NCI-H187 (cell line): ENCODE measurements at regions not wholly inside any gene's neighbourhood (a gene's known extent, or its start where the extent isn't known, plus 50 kb on each side); places are given as distances from the start of the nearest gene placed in this dataset.

Experiments
- DNase-seq, 2 experiments: peaks; one replicate each; lab custom pipeline; 2025; lab: John Stamatoyannopoulos, UW

DNA sequence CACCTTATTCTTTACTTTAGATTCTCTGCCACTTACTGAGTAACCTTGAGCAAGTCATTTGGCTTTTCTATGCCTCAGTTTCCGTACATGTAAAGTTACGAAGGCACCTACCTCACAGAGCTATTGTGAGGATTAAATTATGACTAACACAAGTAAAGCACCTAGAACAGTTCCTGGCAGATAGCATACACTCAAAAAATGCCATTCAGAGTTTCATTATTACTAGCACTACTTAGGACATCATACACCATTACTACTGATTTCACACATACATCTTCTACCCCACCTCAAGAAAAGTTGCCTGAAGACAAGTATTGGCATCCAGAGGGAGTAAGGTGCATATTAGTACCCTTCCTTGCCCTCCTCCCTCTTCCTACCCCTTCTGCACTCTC lies 107.8 kb downstream of the OGFRL1 start:
- DNase-seq = no peak

DNA sequence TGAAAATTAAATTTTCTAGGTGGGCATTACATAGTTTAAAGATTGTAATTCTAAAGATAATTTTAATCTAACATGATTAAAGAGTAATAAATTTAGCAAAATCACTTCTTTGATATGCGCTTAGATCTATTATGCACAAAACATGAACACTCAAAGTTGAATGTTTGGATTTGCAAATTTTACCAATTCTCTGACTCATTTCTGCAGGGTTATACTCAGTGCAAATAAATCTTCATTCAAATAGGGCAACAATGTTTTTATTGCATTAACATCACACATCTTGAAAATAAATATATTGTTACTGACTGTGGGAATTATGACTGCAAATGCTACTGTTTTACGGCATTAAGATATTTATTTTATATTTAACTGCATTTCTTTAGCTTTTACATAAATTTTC lies 110.7 kb downstream of the OGFRL1 start:
- DNase-seq = no peak

DNA sequence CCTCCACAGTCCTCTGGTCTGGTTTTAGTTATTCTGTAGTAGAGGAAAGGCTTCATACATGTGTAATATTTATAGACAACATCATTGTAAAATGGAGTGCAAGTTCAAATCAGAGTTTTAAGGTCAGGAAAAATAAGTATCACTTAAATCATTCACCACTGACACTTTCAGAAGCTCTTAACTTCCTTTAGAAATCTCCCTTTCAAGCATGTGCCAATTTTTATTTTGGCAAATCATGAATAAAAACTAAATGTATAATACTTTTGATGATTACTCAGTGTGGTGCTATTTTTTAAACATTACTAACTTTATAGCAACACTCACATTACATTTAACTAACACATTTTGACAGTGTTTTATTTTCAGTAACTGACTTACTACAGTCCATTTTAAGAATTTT lies 112.2 kb downstream of the OGFRL1 start:
- DNase-seq = no peak

DNA sequence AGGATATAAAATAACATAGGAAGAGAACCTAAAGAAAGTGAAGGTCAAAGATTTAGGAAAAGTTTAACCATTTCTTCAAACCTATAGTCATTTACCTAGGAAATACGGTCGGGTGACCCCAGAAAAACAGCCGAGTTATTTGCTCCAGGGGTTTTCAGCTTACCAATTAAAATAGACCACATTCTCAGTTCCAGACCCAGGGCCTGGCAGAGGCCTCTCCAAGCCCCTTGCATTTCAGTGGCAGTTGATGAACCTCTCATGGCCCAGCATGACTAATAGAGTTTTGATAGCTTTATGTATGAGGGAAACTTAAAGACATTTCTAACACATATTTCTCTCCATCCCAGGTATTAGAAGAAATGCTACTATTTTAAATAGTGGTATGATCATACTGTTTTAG lies 113.5 kb downstream of the OGFRL1 start:
- no peak for DNase-seq

DNA sequence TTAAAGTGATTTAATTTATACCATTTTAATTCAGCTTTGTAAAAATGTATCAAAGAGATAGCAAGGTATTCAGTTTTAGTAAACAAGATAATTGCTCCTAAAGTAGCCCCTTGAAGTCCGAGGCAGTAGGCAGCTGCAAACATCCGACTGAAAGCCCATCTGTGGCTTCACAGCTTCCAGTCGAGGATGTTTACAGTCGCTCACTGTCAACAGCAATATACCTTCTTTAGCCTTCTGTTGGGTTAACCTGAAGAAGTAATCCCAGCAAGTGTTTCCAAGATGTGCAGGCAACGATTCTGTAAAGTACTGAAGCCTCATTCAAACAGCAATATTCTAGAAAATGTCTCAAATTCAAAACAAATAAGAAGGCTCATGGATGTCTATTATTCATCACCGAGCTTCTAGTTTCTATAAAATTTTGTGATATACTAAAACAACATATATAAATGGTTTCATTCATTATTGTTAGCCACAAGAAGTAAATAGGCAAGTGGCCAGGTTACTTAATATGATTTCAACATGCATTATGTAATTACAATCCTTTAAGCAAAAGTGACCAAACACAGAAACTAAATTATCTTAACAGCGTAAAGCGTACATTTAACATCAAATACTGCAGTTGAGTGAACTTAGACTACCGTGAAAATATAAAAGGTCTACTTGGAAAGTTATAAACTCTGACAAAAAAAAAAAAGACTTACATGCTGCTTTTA lies 115.0 kb downstream of the OGFRL1 start:
- DNase-seq = no peak

DNA sequence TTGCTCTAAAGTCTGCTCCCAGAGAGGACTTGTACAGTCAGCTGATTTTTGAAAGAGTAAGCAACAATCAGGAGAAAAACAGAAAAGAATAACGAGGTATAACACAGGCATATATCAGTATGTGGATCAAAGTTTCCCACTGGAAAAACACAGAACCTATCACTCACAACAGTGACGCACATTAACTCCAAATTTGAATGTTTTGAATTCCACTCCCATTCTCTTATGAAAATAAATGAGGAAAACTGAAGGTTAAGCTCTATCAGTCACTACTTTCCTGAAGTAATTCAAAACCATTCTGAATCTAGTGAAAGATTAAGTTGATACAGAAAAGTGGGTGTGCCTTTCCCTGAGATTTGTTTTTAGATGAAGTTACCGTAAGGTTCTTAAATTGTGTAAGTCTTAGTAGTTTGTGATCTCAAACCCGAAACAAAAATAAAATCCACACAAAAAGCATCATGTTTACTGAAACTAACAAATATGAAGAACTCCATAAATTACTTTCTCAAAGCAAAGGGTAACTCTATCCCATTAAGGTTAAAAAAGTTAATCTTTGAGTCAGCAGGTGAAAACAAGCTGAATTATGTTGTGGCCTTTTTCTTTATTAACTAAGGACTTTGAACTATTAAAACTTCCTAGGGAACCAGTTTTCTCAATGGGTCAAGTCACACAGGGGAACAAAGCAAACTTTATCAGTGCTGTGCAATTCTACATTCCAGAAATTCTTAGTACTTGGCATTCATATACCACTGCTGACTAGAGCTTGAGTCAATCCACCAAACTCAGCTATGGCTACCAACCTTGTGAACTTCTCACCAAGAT lies 115.7 kb downstream of the OGFRL1 start:
- no peak for DNase-seq

DNA sequence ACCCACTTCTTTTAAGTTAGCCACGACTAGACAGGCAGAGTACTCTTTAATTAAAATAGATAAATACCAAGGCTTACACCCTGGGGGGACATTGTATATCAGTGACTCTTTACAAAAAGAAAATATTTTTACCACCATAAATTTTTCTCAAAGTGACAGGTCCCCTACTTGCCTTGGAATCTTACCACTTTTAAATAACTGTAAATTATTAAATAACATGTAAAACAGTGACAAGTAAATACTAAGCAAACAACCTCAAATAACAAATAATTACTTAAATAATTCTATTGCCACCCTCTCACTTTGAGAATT lies 116.3 kb downstream of the OGFRL1 start:
- no peak for DNase-seq

DNA sequence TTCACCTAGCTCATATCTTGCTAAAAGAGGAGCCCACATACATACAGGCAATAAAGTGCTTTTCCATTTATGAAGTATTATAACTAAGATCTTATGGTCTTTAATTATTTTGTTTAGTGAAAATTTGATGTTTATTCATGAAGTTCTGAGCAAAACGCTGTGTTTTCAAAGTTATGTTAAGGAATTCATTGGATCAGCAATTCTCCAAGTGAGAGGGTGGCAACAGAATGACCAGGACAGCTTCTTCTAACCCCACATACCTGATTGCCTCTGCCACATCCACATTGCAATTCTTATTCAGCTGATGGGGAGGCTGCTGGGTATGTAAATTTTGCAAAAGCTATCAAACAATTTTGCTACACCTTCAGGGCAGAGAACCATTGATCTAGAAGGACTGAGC lies 116.8 kb downstream of the OGFRL1 start:
- no peak for DNase-seq

DNA sequence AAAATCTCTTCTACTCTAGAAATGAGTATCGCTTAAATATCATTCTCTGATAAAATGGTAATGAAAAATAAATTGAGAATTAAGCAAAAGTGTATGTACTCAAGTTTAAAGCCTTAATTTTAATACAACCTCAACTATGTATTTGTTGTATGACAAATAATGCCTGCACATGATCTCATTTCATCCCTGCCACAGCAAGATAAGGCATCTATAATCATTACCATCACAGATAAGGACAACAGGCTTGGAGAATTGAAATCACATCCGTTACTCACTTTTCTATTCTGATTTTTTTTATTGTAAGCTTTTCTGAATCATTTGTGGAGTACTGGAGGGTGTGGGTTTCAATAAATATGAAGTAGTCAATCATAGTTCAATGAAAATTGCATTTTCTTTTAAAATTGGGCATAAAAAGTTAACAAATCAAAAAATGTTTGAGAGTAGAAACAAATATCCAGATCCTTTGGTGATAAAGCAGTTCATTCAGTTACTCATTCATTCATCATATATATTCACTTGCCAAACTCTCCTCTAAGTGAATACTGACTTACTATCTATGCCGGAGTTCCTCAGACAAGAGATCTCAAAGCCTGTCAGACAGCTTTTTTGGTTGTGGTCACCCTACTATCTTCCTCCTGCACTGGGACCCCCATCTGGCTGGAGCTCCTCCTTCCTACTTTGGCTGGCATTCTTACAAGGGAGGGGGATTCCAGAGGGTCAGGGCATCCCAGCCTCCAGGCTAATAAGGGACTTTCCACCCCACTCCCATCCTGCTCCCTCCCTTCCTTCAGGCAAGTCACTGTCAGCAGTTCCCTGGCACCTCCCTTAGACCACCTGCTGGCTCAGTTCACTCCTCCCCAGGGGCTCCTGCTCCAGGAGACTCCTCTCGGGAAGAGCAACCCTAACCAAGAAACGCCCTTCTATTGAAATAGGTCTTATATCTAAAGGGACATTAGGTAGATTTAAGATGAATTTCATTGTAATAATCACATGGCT lies 118.6 kb downstream of the OGFRL1 start:
- no peak for DNase-seq

DNA sequence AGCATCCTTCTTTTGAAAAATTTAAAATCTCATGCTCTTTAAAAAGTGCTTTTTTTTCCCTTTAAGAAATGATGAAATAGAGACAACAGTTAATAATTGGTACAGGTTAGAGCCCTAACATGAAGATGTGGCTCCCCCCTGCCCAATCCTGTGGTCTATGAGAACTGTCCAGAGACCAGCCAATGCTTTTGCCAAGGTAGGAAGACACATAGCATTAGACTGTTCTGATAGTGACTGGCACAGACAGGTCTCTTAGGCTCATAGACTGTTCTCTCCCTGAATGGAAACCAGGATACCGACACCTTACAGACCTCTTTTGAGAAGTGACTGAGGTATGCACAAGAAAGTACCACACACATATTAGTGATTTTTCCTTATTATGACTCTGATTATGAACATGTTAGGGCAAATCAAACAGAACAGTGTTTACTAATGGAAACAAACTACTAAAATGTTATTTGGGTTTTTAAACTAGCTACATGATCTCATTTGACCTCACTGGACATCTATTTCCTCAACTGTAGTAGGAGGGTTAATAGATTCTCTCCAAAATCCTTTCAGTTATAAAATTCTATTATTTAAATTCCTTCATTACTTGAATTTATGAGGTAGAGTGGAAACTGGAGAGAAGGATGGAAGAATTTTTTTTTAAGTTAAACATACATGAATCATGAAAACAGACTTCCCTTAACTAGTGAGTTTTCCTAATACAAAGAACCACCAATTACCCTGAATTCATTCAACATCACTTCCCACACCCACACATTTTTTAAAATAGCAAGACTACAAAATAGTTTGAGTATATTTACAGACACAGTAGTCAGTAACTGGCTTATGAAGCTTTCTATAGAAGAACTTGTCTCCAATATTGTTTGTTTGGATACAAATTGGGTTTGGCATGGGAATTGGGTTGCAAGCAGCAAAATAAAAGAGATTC lies 120.4 kb downstream of the OGFRL1 start:
- no peak for DNase-seq

DNA sequence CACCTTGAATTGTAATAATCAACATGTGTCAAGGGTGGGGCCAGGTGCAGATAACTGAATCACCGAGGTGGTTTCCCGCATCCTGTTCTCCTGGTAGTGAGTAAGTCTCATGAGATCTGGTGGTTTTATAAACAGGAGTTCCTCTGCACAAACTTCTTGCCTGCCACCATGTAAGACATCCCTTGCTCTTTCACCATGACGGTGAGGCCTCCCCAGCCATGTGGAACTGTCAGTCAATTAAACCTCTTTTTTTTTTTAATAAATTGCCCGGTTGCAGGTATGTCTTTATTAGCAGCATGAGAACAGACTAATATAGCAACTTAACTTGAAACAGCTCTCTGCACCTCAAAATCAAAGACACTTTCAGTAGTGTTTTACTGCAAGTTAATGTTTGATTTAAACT lies 121.6 kb downstream of the OGFRL1 start:
- DNase-seq = no peak

DNA sequence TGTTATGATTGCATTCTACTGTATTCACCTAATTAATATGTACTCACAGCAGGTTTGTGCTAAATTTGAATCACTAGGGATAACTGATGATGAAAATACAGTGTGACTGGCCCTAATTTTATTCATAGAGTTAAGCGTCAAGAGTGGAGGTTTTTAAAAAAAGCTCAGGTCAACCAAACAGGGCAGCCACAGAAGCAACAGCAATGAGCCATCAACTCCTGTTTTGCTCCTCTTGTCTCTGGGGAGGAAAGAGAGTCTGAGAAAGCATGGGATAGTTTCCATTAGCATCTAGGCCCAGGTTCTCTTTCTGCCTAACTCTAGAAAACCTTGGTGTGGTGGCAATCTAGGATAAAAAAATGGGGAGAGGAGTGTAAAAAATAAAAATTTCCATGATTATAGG lies 122.1 kb downstream of the OGFRL1 start:
- DNase-seq = no peak

DNA sequence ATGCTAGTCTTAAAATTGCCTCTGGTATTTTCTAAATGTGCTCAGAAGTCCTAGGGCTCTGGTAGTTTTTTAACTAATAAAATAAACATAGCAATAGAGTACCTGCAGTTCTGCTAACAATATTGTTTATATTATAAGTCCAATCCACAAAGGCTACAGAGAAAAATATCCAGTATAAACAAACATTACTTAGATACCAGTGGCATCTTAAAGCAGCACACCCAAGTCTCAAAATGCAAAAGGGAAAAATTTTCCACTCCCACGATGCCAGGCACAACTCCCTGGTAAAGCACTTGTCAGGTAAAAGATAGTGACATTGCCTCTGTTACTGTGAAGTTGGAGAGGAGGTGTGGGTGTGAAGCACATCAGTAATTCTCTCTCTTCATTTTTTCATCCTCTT lies 123.3 kb downstream of the OGFRL1 start:
- DNase-seq = no peak

DNA sequence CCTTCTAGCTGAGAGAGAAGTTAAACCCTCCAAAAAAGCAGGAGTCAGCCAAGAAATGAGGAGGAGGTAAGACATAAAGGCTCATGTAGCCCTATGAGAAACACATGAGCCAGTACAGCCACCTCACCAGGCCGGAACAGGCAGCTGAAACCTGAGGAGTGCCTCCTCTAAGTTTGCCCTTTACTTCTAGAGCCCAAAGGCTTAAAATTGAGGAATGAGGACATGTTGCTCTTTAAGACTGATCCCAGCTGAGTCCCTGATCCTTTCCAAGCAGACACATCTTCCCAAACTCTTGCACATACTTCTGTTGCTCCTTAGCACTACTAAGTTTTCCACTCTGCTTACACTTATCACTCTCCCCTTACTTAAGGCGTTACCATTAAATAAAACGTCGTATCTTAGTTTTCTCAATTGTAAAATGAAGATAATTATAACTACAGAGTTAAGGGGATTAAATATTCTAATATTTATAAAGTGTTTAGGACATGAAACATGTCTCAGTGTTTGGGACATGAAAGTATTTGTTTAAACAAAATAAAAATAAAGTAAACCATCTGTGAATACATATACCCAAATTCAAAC lies 124.0 kb downstream of the OGFRL1 start:
- DNase-seq = no peak

DNA sequence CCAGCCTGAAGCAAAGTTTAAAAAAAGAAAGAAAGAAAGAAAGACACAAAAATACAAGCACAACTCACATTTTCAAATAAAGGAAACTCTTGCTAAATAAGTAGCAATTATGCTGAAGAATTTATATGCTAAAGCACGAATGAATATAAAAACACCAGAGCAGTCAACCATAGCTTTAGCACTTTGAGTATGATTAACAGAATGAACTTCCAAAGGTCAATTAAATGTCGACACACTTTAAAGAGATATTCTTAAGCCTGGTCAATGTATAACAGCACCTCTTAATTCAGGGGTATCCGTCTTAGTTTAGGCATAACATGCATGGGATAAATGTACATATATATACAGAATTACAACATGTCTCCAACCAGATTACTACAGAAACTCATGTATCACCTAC lies 125.9 kb downstream of the OGFRL1 start:
- DNase-seq = no peak

DNA sequence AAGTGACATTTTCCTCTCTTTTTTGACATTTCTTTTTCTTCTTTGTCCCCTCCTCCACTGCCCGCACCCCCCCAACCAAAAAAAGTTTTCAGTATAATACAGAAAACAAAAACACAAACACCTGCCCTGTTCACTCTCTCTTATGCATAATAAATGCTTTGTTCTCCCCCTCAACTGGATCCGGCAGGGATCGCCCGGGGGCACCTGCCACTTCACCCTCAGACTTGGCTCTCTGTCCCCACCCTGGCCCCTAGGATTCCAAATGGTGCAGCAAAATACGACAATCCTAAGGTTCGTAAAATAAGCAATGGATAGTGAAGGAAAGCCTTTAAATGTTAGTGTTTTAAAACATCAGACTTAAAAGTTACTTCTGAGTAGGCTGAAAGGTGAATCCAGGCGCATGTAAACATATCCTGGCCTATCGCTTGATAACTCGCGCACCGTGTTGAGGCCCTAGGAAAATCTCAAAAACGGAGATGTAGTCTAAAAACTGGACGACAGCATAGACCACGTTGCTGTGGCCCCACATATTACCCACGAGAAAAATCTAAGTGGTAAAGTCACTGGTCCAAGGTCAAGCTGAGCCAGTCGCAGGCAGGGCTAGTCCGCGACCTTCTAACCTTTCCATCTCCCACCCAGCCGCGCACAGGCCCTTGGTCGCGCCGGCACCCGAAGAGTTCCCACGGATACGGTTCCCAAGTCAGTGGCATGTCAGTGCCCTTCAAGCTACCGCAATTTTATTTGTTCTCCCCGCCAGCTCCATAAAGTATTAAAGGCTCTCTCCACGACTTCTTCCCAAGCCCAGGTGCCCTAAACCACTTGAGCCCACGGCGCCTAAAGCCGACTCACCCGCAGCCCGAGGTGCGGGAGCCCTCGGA lies 130.8 kb downstream of the OGFRL1 start:
- DNase-seq = no peak

DNA sequence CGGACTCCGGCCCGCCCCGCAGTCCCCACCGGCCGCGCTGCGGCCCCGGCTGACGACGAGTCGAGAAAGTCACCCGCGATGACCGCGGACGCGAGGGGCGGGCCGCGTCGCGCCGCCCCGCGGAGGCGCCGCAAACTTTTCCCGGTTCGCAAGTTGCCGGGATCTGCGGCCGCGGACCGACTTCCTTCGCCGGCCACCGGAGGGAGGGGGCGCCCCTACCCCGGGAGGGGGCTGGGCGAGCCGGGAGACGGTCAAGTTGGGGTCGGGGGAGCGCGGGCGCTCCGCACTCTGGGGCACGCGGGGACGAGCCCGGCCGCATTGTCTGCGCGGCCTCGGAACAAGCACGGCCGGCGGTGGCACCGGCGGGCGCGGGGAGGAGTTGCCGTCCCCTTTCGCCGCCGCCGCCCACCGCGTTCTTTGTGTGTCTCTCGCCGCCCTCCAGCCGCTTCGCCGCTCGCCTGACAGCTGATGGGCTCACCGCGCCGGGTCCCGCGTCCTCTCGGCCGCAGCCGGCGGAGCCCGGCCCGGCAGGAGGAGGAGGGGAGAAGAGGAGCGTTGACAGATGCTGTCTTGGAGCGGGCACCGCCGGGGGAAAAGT lies 131.6 kb downstream of the OGFRL1 start:
- no peak for DNase-seq

DNA sequence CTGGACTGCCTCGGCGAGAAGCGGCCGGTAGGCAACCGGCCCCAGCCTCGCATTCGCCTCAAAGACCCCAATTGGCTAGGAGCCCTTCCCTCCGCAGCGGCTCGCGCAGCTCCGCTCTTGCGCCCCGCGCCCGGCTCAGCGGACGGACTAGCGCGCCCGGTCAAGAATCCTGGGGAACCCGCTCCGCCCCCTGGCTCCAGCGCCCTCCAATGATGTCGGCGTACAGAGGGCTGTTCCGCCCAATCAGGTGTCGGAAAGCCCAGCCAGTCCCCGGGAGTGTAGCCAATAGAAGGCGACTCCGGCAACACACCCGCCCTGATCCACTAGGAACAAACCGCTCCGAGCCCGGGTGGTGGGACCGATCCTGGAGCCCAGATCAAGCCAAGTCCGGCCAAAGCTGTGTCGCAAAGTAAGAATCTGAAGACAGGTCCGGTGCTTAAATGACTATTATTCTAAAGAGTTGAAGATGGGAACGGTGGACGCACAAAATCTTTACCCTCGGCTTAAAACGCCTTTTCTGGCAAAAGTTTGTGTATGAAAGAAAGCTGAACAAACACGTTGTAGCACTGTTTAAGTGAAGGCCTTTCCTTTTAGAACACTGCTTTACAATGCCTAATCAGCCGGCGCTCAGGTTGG lies 132.2 kb downstream of the OGFRL1 start:
- DNase-seq = no peak

DNA sequence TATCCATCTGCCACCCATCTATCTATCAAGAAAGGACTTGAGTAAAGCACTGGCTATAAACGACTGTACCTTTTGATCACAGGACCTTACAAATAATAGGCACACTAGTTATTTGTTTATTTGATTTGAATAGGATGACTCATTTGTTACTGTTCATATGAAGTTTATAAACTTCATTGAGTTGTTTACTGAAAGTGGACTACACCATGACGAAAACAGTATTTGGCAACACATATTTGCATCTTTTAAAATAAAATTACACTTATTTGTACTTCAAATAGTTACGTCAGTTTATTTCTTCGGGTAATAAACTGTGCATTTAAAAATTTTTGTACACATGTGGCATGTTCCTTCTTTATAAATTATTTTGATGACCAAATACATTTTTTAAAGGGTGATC lies 133.0 kb downstream of the OGFRL1 start:
- no peak for DNase-seq
